HG02981 (cell line): ENCODE measurements at regions not wholly inside any gene's neighbourhood (a gene's known extent, or its start where the extent isn't known, plus 50 kb on each side); places are given as distances from the start of the nearest gene placed in this dataset.
"Not testable (repeated sequence)": the region's sequence is repeated elsewhere in the genome, so short reads cannot be mapped to it uniquely, and the experiment has no call there.

ENCODE experiments used
- ATAC-seq: cut with Tn5 transposase; IDR thresholded peaks from one replicate; pipeline ENCODE4 v1.9.1; 2021; ENCODE audit warnings: mild to moderate bottlenecking, moderate library complexity; ENCODE audit not compliant: unreplicated experiment

DNA sequence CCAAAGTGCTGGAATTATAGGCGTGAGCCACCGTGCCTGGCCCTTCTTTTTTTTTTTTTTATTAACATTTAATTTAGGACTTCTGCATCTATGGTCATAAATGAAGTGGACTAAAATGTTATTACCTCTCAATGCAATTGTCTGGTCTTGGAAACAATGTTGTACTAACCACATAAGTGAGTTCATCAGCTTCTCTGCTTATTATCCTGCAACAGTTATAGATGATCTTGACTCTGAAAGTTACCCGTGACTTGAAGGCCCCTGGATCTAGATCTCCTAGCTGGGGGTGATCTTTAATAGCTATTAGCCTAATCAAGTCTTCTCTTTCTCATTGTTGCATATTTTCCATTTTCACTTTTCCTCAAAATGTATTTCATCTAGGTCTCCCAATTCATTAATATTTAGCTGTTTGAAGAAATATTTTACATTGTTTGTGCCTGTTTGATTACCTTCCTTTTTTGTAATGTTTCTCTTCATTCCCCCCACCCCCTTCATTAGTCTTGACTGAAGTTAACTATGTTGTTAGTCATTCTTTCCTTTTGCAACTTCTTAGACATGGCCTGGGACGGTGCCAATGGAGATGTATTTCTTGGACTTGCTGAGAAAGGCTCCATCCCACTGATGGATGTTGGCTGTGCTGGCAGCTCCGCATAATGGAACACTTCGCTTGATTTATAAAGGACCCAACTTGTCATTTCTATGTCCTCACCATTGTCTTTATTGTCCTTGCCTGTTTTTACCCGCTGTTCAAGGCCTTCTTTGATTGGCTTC is 141.6 kb upstream of the RIOK3 start:
- ATAC-seq: no peak

GRCh38 chr18:23313379-23313778 is 139.7 kb upstream of the RIOK3 start:
- ATAC-seq: no peak

- no peak for ATAC-seq
These were observed 138.4 kb upstream of the RIOK3 start for GRCh38 chr18:23314672-23315071.

DNA sequence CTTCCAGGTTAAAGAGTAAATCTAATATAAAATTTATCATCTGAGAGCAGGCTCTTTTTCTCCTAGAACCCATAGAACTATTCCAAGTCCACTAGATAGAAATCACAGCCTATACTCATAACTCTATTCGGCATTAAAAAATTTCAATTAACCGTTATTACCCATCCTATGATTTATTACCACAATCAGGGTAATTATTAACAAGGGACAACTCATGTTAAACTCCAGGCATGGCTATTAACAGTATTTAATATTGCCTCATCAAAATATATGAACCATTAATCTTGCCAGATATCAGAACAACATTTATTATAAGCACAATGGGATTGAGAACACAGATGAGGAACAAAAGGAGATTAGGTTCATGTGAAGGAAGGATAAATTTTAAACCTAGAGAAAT is 136.8 kb upstream of the RIOK3 start:
- no peak for ATAC-seq

DNA sequence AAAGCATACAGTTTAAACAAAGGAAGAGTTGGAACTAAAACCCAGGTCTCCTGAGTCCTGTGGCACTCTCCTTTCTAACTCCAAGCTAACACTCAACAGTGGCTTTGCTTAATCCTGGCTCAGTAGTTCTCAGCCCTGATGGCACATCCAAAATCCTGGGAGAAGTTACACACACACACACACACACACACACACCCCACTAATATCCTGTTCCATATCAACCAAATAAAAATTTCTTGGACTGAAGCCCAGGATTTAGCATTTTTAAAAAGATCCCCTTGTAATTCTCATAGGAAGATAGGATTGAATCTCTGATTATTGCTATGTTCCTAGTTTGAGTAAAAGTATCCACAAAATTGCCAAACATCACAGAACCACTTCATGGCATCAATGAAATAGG is 136.1 kb upstream of the RIOK3 start:
- no peak for ATAC-seq

DNA sequence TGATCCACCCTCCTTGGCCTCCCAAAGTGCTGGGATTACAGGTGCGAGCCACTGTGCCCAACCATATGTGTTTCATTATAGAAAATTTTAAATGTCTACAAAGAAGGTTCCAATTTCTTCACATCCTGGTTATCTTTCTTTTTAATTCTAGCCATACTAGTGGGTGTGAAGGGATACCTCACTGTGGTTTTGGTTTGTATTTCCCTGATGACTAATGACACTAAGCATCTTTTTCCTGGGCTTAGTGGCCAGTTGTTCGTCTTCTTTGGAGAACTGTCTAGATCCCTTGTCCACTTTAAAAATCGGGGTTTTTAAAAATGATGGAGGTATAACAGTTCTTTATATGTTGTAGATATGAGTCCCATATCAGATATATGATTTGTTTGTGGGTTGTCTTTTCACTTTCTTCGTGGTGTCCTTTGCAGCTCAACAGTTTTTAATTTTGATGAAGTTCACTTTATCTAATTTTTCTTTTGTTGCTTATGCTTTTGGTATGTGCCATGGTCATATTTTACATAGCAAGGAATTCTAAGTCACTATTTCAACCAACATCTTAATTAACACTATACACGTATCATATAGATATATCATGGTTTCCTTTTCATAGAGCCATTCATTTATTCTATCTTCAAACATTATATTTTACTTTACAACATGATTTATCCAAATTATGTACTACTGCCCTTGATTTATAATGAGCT is 135.0 kb upstream of the RIOK3 start:
- no peak for ATAC-seq

GRCh38 chr18:23320709-23321236 is 132.3 kb upstream of the RIOK3 start:
- ATAC-seq: no peak

DNA sequence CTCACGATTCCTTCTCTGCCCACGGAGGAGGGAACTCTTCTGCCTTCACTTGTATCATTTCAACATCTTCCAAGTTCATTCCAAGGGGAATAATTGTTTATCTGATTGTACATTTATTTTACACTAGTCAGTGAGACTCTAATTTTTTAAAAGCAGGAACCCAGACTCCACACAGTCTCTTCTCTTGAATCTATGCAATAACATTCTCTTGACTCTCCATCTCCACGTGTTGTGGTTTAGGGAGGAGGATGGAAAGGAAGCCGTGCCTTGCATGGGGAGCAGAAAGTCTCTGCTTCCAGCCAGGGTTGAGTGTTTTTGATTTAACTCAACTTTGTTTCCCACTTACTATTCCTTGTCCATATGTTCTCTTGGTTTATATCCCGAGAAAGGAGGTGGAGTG is 131.1 kb upstream of the RIOK3 start:
- ATAC-seq: no peak

- no peak for ATAC-seq
These were observed 128.9 kb upstream of the RIOK3 start for GRCh38 chr18:23324056-23324811.

DNA sequence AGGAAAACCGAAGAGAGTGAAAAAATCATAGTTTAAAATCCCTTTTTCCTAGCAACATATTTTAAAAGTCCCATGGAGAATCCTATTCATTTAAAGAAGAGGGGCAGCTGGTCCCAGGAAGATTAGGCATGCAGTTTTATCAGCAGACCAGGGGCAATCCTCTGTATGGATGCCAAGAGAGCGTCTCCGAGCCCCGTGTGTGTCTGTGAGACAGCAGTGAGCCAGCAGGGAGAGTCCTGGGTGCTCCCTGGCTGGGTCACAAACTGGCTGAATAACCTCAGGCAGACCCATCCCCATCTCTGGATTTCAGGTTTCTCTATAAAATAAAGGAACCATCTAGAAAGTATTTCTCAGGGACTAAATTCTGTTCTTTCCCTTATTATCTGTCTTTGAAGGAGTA is 128.2 kb upstream of the RIOK3 start:
- no peak for ATAC-seq

- not testable (repeated sequence) for ATAC-seq
These were observed 123.4 kb upstream of the RIOK3 start for GRCh38 chr18:23329671-23330070.

DNA sequence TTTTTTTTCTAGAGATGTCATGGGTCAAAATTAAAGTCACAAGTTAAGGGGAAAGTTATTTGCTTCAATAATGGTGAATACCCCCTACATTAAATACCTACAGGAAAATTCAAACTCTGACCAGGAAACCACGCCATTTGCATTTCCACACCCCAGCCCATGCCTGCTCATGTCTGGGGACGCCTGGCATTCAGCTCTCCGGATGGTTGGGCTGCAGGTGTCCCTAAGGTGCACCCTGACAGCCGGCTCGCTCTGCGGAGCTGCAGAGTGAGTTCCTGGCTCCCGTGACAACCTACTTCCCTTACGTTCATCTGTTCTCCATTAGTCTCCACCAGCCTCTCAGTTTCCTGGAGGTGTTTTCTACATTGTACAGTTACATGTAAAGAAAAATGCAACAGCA is 122.7 kb upstream of the RIOK3 start:
- peak; percentile 78 for ATAC-seq

DNA sequence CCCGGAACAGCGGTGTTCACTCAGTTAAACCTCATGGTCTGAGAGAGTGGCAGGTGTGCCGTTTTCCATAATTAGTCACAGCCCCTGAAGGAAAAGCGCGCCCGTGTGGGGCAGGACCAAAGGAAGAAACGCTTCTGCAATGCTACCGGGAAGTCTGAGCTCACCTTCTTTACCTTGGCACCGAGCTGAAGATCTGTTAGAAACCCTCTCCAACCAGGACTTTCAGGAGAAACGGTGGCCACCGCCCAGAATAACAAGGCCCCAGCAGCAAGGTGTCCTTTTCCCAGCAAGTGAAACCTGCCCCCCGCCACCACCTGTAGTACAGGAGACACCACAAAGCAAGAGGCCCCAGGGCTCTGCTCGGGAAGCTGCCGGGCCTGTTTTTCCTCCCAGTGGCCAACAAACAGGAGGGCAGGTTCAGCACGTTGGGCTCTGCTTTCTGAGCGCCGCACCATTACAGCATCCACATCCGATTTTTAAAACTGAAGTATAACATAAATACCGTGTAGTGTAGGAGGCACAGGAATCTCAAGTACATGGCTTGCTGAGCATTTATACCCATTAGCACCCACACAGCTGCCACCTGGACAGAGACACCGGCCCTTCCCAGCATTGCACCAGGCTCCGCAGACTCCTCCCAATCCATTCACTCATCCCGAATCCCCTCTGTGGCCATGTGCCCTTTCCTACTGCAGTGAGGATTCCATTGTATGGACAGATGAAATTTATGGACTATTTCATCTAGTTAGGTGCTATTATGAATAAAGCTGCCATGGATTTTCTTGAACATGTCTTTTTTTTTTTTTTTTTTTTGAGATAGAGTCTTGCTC is 121.8 kb upstream of the RIOK3 start:
- ATAC-seq: no peak

- no peak for ATAC-seq
These were observed 120.7 kb upstream of the RIOK3 start for GRCh38 chr18:23332356-23332755.

DNA sequence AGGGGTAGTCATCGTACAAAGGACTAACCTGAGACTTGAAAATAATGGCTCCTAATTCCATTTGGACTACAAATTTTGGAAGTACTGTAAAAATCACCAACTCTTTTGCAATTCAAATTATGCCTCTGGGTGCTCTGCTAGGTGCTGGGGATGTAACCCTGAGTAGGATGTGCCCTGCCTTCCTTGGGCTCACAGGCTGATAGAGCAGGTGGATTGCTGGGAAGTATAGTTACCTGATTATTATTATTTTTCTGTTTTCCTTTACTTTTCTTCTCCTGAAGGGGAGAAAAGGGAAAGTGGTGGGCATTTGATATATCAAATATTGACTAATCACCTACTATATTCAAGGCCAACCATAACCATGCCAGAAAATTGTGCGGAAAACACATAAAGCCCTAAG is 119.3 kb upstream of the RIOK3 start:
- ATAC-seq: no peak

- no peak for ATAC-seq
These were observed 118.5 kb upstream of the RIOK3 start for GRCh38 chr18:23334569-23334968.

GRCh38 chr18:23336101-23336500 is 117.0 kb upstream of the RIOK3 start:
- ATAC-seq: no peak

GRCh38 chr18:23337599-23338444 is 115.3 kb upstream of the RIOK3 start:
- no peak for ATAC-seq

DNA sequence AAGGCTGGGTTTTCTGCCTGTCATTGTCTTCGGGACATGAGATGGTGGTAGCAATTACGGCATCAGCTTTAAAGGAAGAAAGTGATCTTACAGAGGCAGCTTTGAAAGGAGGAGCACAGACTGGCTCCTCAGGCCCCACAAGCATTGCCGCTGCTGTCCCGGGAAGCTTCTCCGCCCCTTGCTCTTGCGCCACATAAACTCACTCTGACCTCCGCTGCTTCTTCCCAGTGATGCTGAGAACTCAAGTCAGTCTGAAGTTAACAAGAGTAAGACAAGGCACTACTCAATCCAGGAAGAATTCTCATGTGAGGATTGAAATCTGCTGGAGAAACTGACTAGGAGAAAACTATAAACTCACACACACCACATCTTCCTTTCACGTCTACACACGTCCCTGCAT is 112.4 kb upstream of the RIOK3 start:
- no peak for ATAC-seq

GRCh38 chr18:23341383-23341782 is 111.7 kb upstream of the RIOK3 start:
- ATAC-seq: no peak
